ENCODE measurements at regions not wholly inside any gene's neighbourhood (a gene's known extent, or its start where the extent isn't known, plus 50 kb on each side); places are given as distances from the start of the nearest gene placed in this dataset.
"Not testable (repeated sequence)": the region's sequence is repeated elsewhere in the genome, so short reads cannot be mapped to it uniquely, and the experiment has no call there.

- Histone ChIP-seq H3K4me3 (no peak overlapping the region), H3K4me1 (no peaks in the 10 kb centered on the region), H3K9me3 (no peaks in the 10 kb centered on the region), H3K27me3 (no peaks in the 10 kb centered on the region), H3K36me3 (no peaks in the 10 kb centered on the region), H3K27ac (no peak overlapping the region)
- no peak for DNase-seq
- WGBS, 2 donors: 88 to 92% methylated on average over 2 of the region's 2 CpGs
- TF ChIP-seq POLR2A (IDR thresholded peaks at IDR 0.05): no peak
- TF ChIP-seq CTCF (IDR thresholded peaks at IDR 0.05): no peak
- intact Hi-C loops (cut with DNase I): no loop called here
Measured at GRCh38 chr20:12744037-12744436, 264.7 kb upstream of the SPTLC3 start.

- TF ChIP-seq CTCF (IDR thresholded peaks at IDR 0.05) (no peak), POLR2A (IDR thresholded peaks at IDR 0.05) (no peak)
- DNase-seq: no peak
- intact Hi-C loops (cut with DNase I): no loop called here
- Histone ChIP-seq H3K27ac (no peak overlapping the region), H3K4me1 (no peaks in the 10 kb centered on the region), H3K27me3 (no peaks in the 10 kb centered on the region), H3K9me3 (no peaks in the 10 kb centered on the region), H3K36me3 (no peaks in the 10 kb centered on the region), H3K4me3 (no peak overlapping the region)
- 33 to 62% methylated on average over 1 of the region's 1 CpG for WGBS, 2 donors
Measured at GRCh38 chr20:12748359-12748994, 260.3 kb upstream of the SPTLC3 start.

- DNase-seq: no peak
- H3K4me1 ChIP-seq: no peaks in the 10 kb centered on the region
- no peaks in the 10 kb centered on the region for H3K36me3 ChIP-seq
- H3K27ac ChIP-seq: no peak overlapping the region
- H3K27me3 ChIP-seq: no peaks in the 10 kb centered on the region
- 76 to 77% methylated on average over 3 to 5 of the region's 6 CpGs for WGBS, 2 donors
- intact Hi-C loops (cut with DNase I): no loop called here
- no peaks in the 10 kb centered on the region for H3K9me3 ChIP-seq
- no peak for TF ChIP-seq POLR2A (IDR thresholded peaks at IDR 0.05)
- no peak overlapping the region for H3K4me3 ChIP-seq
Measured at GRCh38 chr20:12750221-12750620, 258.6 kb upstream of the SPTLC3 start.

- DNase-seq: not testable (repeated sequence)
Measured at GRCh38 chr20:12752900-12753693, 255.7 kb upstream of the SPTLC3 start.

GRCh38 chr20:12753742-12754141 lies 255.0 kb upstream of the SPTLC3 start:
- H3K27ac ChIP-seq; H3K36me3 ChIP-seq; H3K9me3 ChIP-seq; intact Hi-C loops (cut with DNase I); H3K4me3 ChIP-seq; H3K27me3 ChIP-seq; H3K4me1 ChIP-seq; DNase-seq: not testable (repeated sequence)
- 70 to 74% methylated on average over 3 of the region's 3 CpGs for WGBS, 2 donors

More at GRCh38 chr20:12752900-12753693, 255.7 kb upstream of the SPTLC3 start:
- H3K36me3 ChIP-seq; H3K27ac ChIP-seq; H3K27me3 ChIP-seq; H3K9me3 ChIP-seq; H3K4me1 ChIP-seq; intact Hi-C loops (cut with DNase I); H3K4me3 ChIP-seq: not testable (repeated sequence)
- WGBS, 2 donors: 76 to 77% methylated on average over 9 of the region's 9 CpGs

DNA sequence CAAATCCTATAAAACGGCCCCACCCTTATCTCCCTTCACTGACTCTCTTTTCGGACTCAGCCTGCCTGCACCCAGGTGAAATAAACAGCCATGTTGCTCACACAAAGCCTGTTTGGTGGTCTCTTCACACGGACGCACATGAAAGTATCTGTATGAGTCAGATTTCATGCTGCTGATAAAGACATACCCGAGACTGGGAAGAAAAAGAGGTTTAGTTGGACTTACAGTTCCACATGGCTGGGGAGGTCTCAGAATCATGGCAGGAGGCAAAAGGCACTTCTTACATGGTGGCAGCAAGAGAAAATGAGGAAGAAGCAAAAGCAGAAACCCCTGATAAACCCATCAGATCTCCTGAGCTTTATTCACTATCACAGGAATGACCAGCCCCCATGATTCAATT lies 249.3 kb upstream of the SPTLC3 start:
- intact Hi-C loops (cut with DNase I); DNase-seq; H3K27me3 ChIP-seq; H3K4me3 ChIP-seq; H3K36me3 ChIP-seq; H3K9me3 ChIP-seq; H3K4me1 ChIP-seq; H3K27ac ChIP-seq: not testable (repeated sequence)
- 33 to 67% methylated on average over 1 to 3 of the region's 5 CpGs for whole genome bisulfite sequencing, 2 donors

DNA sequence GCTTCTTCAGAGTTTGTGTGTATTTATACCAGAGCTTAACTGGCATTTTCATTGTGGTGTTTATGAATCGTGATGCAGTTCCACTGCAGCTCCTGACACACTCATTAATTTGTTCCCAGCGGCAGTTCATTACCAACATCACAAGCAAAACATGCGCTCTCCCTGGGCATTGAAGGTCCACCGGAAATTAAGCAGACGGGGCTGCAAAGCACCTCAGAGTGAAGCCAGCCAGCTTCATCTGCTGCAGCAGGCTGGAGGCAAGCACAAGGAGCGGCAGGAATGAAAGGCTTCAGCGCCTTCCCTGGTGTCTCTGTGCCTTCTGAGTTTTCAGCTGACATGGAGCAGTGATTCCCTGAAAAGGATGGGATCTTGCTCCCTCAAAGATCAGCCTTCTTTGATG lies 246.0 kb upstream of the SPTLC3 start:
- Histone ChIP-seq H3K27ac (no peak overlapping the region), H3K9me3 (no peaks in the 10 kb centered on the region), H3K4me3 (no peak overlapping the region), H3K27me3 (no peaks in the 10 kb centered on the region), H3K4me1 (no peaks in the 10 kb centered on the region), H3K36me3 (no peaks in the 10 kb centered on the region)
- no peak for DNase-seq
- WGBS, 2 donors: 34 to 39% methylated on average over 7 of the region's 7 CpGs
- intact Hi-C loops (cut with DNase I): no loop called here
- no peak for TF ChIP-seq CTCF (IDR thresholded peaks at IDR 0.05)
- TF ChIP-seq POLR2A (IDR thresholded peaks at IDR 0.05): no peak
